HG03159 (cell line): ENCODE measurements at regions not wholly inside any gene's neighbourhood (a gene's known extent, or its start where the extent isn't known, plus 50 kb on each side); places are given as distances from the start of the nearest gene placed in this dataset.

ENCODE experiments used
- ATAC-seq: cut with Tn5 transposase; IDR thresholded peaks from one replicate; pipeline ENCODE4 v1.9.1; 2021; ENCODE audit warnings: mild to moderate bottlenecking, moderate library complexity; ENCODE audit not compliant: unreplicated experiment

GRCh38 chr5:6831678-6832671 lies 118.7 kb downstream of the TENT4A start:
- no peak for ATAC-seq

GRCh38 chr5:6832994-6833393 lies 119.8 kb downstream of the TENT4A start:
- no peak for ATAC-seq

- ATAC-seq, result no peak
Measured at GRCh38 chr5:6833406-6833805, 120.2 kb downstream of the TENT4A start.

- ATAC-seq, result no peak
Measured at GRCh38 chr5:6837095-6837494, 123.9 kb downstream of the TENT4A start.

GRCh38 chr5:6837519-6838110 lies 124.4 kb downstream of the TENT4A start:
- no peak for ATAC-seq

GRCh38 chr5:6838736-6839135 lies 125.5 kb downstream of the TENT4A start:
- ATAC-seq, result no peak

- ATAC-seq, result no peak
Measured at GRCh38 chr5:6840136-6840793, 127.0 kb downstream of the TENT4A start.

GRCh38 chr5:6843335-6843734 lies 130.1 kb downstream of the TENT4A start:
- no peak for ATAC-seq

- no peak for ATAC-seq
Measured at GRCh38 chr5:6843821-6844220, 130.6 kb downstream of the TENT4A start.

GRCh38 chr5:6845856-6846255 lies 132.6 kb downstream of the TENT4A start:
- ATAC-seq, result no peak

- no peak for ATAC-seq
Measured at GRCh38 chr5:6847870-6848269, 134.6 kb downstream of the TENT4A start.

GRCh38 chr5:6849316-6850105 lies 136.3 kb downstream of the TENT4A start:
- ATAC-seq, result no peak

- ATAC-seq, result no peak
Measured at GRCh38 chr5:6850106-6850432, 136.8 kb downstream of the TENT4A start.

GRCh38 chr5:6856653-6857052 lies 143.4 kb downstream of the TENT4A start:
- no peak for ATAC-seq

- ATAC-seq, result no peak
Measured at GRCh38 chr5:6858419-6858818, 145.2 kb downstream of the TENT4A start.

GRCh38 chr5:6859023-6859422 lies 145.8 kb downstream of the TENT4A start:
- ATAC-seq, result no peak

- ATAC-seq, result no peak
Measured at GRCh38 chr5:6859951-6860638, 146.9 kb downstream of the TENT4A start.

- no peak for ATAC-seq
Measured at GRCh38 chr5:6861036-6861435, 147.8 kb downstream of the TENT4A start.

- ATAC-seq, result no peak
Measured at GRCh38 chr5:6861667-6862066, 148.4 kb downstream of the TENT4A start.

GRCh38 chr5:6862306-6862705 lies 149.1 kb downstream of the TENT4A start:
- no peak for ATAC-seq
